ENCODE measurements at regions not wholly inside any gene's neighbourhood (a gene's known extent, or its start where the extent isn't known, plus 50 kb on each side); places are given as distances from the start of the nearest gene placed in this dataset.

GRCh38 chr5:138685193-138685745 lies 68.0 kb upstream of the CTNNA1 start:
- TF ChIP-seq CTCF (conservative IDR thresholded peaks at IDR 0.05; ENCODE audit: low read depth, low read length) (no peak), EZH2 (IDR thresholded peaks at IDR 0.05; ENCODE audit: low read length, unreplicated experiment) (no peak), EZH2phosphoT487 (IDR thresholded peaks at IDR 0.05; ENCODE audit: borderline replicate concordance, low read length) (no peak)

Measured in PC-3 (cell line).